Stimulated activated CD4-positive, alpha-beta T cell treated with anti-CD3 and anti-CD28 coated beads, Interleukin-12 subunit alpha, Interleukin-12 subunit beta, amount 100 ng/mL, for 48 hours (primary cell): ENCODE measurements at regions not wholly inside any gene's neighbourhood (a gene's known extent, or its start where the extent isn't known, plus 50 kb on each side); places are given as distances from the start of the nearest gene placed in this dataset.
"Not testable (repeated sequence)": the region's sequence is repeated elsewhere in the genome, so short reads cannot be mapped to it uniquely, and the experiment has no call there.

Source experiments
- DNase-seq, 3 donors: peaks; one replicate each; pipeline ENCODE4 v3.0.0-alpha.2; 2020; ENCODE audit warnings: low read depth in 2 of 3, low spot score in 1 of 3

DNA sequence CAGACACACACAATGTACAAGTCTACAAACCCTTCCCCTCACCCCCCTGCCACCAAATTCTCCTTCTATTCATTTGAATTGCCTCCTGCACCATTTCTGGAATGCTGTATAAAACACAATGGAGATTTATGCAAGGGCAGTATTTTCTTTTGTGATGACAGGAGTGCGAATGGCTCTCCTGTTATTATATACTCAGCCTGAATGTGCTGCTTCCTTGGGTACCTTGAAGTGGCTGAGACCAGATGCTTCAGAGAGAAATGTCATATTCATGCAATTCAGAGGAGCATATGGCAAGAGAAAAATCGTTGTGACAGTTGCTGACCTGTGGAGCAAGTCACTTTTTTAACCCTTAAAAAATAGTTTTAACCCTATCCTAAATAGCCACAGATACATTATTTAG lies 468.0 kb upstream of the WWC1 start:
- no peak for DNase-seq

DNA sequence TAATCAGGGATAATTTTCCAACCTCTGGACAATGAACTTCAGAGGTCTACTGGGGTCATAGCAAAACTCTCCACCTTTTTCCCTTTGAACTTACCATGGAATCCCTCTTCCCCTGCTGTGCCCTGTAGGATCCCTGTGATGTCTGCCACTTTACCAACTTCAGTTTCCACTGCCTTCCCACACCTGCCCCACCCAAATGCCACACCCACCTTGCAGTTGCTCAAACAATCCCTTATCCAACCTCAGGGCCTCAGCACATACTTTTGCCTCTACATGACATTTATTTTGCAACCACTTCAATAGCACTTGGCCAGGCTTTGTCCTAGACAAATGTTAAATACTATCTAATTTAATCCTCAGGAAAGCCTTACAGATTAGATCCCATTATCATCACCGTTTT lies 463.7 kb upstream of the WWC1 start:
- no peak for DNase-seq

DNA sequence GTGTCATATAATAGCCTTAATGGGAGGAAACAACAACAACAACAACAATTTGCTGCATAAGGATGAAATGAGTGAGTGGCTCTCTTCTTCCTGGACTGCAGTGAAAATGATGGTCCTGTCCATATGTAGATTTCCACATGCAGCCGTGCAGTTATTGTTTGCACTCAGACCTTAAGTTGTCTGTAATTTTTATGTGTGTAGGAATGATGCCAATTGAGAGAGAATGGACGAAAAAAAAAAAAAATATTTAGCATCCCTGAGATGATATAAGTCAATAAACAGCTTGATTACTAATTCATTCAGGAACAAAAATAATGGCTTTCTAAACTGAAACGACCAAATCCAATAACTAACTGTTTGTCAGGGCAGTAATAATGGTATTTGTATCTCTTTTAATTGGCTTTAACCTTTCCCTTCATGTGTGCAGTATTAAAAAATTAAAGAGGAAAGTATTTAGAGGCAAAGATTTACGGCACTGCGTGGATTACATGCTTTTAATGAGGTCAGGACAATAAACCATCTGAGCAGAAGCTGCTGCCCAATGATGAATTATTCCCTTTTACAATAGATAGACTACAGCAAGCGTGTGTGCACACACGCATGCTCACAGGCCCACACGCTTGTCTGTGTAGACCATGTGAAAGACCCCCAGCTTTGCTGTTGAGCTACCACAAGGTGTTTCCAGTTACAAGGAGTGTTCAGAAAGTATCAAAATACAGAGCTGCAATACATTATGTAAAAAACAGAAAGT lies 459.5 kb upstream of the WWC1 start:
- DNase-seq = no peak

DNA sequence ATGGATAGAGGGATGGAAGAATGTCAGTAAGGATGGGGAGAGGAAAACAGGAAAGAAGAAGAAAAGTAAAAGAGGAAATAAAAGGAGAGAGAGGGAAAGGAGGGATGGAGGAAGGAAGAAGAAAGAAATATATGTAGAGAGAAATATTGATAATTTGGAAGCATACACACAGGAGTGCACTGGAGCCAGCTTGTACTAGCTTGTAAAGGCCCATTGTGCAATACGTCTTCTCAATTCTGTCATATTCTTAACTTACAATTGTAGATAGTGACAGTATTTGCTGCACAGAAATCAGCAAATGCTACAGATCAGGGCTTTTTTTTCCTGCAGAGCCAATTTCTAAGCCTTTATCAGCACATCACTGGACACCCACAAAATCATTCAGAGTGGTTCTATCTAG lies 458.8 kb upstream of the WWC1 start:
- no peak for DNase-seq

DNA sequence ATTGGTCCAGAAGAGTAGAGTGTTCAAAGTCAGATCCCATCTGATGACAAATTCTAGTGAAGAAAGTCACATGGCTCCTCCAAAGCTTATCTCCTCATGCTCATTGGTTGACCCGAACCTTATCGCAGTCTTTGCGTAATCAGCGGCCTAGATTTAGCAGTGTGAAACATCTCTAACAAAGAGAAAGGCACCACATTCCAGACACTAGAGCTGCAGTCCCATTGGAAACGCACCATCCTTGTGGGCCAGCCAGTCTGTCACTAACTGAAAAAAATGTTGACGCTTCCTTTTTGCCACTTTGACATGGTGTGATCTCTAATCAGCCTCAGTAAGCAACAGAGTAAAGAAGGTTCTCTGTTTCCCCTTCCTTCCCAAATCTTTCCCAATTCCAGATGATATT lies 458.0 kb upstream of the WWC1 start:
- DNase-seq = no peak

DNA sequence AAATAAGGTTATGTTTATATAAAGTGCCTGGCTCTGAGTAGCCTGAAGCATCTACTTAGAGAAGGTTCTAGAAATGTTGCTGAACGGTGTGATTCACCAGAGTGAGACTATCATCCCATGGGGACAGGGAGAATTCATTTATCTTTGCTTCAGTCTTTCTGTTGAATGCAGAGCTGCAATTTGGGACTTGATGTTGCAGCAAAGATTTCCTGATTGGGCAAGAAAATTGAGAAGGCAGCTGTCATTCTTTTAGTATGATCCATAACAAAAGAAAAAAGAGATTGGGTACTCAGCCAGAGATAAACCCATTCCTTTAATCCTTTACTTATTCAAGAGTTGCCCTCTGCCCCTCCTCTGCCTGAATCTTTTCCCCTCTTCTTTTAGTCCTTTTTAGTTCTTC lies 456.3 kb upstream of the WWC1 start:
- DNase-seq = no peak

DNA sequence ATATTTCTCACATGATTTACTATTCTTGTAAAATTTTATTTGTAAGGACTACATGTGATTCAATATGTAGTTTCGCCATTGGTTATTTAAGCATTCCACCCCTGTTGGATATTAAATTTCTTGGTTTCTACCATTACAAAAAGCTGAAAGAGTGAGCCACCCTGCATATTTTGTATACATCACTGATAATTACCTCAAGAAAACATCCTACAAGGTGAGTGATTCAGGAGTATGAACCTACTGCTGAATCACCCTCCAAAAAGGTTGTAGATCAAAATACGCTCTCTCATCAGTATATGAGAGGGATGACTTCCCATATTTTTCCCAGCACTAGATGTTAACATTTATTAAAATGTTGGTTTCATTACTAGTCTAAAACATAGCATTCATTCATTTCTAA lies 454.3 kb upstream of the WWC1 start:
- DNase-seq = no peak

DNA sequence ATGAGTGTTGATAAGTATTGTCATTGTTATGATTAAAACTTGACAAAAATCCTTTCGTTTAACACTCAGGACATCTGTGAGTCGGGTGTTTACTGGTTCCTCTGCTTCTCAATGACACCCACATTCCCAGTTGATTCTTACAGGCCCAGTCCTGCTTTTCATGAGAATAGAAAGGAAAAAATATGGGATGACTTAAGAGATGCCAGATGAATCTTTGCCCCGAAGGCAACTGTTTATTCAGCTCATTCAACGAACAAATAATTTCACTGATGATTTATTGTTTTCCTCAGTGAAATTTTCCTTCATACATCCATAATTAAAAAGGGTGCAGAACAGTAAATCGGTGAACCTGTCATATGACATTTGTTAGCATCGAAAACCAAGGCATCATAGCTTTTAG lies 452.4 kb upstream of the WWC1 start:
- DNase-seq = no peak

DNA sequence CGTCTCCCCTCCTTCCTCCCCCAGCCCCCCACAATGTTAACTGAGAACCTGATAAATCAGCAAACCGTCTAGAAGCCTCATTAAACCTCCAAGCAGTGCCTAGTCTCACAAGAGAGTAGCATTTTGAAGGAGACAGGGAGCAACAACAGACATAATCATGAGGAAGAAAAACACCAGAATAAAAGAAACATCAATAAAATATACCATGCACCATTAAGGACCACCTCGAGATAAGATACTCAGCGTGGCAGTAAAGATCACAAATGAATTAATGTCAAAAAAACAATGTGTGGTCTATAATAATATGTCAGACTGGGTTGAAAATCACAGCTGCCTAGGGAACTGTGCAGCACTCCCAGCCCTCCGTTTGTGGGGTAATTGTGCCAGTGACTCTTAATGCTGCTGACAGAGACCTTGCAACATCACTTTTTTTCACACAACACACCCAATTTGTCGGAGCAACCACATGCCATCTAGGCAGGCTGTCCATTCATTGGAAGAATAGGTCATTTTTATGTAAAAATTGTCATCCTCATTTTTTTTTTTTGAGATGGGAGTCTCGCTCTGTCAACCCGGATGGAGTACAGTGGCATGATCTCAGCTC lies 450.8 kb upstream of the WWC1 start:
- no peak for DNase-seq

DNA sequence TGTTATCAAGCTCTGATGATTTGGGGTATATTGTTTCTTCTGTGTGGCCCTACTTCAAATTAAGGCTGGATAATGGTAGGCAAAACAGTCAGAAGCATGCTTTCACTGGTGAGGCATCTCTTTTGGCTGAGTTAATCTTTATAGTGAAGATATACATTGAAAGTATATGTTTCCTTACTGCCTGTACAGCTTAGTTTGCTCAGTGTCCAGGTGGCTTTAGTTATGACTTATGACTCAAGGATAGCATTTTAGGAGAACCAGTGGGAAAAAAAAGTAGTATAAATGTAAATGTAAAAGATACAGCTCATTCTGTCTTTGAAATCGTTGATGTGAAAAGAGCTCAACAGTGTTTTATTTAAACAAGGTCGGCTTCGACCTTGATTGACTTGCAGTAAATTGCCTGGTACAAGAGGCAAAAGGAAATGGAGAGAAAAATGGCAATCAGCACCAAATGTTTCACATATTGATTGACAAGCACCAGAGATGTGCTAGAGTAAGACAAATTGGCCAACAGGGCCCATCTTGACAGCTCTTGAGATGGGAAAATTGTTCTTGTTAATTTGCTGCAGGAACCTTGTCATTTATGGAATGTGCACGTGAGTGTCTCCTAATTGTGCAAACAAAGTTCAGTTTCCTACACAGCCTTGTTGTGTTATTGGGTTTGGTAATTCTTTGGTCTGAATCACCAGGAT lies 447.4 kb upstream of the WWC1 start:
- DNase-seq = no peak

DNA sequence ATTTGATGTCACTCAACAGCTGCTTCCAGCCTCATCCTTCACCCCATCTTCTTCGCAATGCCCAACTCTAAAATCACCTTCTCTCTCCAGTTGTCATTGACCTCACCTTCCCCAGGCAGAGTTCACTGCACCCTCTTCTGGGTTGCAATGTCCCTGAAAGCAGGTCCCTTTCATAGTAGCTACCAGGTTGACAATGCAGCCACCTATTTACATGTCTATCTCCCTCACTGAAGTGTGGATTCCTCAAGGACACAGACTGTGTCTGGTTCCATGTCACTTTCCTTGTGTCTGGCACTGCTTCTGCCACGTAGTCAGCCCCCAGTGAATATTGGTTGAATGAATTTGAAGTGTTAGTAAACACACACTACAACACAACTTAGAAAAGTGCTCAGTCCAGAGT lies 445.5 kb upstream of the WWC1 start:
- DNase-seq = no peak

DNA sequence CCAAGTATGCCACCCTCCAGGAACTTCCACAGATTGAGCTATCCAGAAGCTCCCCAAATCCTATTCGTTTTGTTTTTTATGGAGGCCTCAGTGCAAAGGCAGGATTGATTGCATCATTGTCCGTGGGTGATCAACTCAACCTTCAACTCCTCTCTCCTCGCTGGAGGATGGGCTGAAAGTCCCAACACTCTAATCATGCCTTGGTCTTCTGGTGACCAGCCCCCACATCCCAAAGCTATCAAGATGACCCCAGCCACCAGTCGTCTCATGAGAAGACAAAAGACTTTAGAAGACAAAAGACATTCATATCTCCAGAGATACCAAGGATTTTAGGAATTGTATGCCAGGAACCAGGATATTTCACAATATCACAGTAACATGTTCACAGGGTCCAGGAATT lies 441.6 kb upstream of the WWC1 start:
- no peak for DNase-seq

DNA sequence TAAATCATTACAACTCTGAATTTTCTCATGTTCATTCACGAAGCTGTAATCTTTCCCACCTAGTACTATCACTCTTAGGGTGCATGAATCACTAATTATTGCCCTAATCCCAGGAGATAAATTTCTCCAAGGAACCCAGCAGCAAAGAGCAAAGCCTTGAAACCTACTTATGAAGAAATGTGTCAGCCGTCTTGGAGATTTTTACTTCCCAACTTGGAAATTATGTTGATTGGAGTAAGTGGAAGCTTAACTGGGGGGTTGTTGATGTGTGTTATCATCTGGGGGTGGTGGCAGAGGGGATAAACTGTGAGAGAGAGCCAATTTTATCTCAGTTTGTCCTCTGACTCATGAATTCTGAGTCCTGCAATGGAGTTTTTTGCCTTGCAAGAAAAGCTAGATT lies 440.5 kb upstream of the WWC1 start:
- no peak for DNase-seq

DNA sequence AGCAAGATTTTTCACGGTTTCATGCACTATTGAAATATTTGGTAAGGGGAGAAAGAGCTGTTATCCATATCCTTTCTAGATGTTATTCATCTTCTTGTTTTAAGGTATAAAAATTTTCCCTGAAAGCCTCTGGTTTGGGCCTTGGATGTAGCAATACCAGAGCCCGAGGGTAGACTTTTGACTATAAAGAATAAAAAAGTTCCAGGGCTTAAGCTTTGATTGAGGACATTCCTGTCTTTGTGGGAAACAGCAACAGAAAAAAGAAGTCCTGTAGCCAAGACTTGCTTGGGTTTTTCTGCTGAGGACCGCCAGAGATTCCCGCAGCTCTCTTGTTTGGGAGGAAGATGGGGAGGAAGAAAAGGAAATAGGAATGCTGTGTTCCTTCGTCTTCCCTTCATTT lies 440.0 kb upstream of the WWC1 start:
- DNase-seq = no peak

DNA sequence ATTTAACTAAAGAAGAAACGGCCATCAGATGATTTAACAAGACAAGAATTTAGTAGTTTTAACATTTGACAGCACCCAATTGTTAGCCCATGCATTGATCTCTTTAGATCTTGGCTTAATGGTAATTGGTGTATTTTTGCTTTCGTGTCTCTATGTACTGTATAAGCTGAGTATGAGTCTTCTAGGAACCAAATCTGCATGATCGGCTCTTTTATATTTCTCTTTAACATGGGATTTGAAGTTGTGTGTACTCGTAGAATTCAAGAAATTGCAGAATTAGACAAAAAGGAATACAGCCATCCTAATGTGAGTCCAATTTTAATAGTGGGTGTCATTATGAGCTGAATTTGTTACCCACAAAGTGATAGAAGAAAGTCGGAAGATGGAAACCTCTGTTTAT lies 438.9 kb upstream of the WWC1 start:
- no peak for DNase-seq

DNA sequence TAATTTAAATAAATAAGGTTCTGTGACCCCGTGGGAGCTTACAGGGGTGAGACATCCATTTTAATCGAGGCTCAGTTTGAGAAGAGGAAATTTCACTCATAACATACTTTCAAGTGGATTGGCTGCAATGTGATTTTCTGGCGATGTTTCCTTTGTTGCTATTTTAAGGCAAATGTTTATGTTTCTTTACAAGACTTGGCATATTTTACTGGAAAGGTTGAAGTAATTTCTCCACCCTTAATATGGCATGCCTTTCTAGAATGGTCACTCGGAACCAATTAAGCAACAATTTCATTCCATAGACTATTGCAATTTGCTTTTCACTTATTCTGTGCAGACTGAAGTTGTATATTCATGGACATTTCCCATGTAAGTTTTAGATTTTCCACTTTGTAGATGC lies 438.0 kb upstream of the WWC1 start:
- no peak for DNase-seq

DNA sequence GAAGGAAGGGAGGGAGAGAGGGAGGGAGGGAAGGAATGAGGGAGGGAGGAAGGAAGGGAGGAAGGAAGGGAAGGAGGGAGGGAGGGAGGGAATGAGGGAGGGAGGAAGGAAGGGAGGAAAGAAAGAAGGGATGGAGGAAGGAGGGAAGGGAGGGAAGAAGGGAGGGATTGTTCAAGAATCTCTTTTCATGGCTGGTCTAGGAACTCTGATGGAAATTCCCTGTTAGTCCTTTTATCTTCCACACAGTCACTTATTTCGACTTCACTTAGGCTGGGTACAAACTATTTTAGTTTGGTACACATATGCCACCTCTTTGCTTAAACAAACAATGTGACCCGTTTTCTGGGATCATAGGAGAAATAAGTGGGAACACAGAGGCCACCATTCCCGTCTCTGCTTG lies 435.6 kb upstream of the WWC1 start:
- no peak for DNase-seq

DNA sequence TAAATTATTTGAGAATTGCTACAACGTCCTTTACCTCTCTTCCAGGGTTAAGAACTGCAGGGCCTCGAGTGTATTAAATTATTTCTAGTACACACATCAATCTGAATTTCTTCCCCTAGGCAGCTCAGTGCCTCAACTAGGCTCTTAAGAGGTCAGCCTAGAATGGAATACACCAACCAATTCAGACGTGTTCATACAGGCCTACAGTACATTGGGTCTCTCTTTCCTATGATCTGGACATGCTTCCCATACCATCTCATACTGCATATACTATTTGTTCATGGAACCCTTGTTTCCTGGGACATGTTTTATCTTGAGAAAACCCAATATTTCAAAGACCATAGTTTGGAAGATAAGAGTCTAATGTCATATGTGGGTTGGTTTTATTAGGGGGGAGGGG lies 434.1 kb upstream of the WWC1 start:
- DNase-seq = no peak

DNA sequence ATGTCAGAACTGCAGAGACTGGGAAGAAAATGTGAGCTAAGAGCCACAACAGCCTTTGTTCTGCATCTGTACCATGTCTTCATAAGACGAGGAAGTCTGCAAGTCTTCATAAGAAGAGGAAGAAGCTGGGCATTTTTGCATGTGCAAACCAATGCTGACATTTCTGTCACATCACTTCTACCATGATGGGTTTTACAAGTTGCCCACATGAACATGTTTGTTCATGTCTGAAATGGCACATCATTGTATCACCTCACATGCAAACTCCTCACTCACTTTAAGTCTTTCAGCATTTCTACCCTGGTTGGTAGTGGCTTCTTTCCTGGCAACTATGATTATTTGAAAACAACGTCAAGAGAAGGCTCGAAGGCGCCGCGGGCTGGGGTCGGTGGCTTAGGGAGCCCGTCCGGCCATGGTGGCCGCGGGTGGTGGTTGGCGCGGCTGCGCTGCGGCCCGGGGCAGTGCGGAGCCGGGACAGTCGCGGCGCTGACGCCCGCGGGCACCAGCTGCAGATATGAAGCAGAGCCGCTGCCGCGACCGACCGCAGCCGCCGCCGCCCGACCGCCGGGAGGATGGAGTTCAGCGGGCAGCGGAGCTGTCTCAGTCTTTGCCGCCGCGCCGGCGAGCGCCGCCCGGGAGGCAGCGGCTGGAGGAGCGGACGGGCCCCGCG lies 433.1 kb upstream of the WWC1 start:
- not testable (repeated sequence) for DNase-seq

DNA sequence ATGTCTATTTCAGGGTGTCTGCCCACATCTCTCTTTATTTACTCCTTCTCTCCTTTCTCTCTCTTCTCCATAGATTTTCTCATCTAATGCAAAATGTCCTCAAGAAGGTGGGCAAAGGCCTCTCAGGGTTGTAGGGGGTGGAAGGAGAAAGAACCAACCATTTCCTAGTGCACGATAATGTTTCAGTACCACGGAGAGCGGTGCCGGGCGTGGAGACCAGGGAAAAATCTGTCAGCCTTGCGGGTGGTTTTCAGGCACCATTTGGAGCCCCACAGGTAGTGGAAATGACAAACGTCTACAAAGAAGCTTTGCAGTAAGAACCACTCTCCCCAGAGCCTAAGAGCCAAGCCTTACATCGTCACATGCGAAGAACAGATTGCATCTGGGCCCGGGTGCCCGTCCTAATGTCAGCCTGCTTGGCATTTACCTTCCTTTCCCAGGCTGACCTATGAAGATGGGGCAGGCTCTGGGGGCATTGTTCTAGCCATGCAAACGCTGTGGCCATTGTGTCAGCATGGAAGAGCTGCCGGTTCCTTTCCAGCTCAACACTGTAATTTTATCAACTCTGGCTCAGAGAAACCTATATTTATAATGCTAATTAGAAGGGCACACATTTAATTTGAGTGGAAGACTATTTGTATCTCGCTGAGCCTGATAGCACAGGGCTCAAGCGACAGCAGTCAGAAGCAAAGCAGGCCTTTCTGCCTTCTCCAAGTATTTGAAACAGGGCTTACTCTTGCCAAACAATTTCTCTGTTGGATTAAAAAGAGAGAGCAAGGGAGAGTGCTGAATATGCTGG lies 430.1 kb upstream of the WWC1 start:
- DNase-seq = no peak

DNA sequence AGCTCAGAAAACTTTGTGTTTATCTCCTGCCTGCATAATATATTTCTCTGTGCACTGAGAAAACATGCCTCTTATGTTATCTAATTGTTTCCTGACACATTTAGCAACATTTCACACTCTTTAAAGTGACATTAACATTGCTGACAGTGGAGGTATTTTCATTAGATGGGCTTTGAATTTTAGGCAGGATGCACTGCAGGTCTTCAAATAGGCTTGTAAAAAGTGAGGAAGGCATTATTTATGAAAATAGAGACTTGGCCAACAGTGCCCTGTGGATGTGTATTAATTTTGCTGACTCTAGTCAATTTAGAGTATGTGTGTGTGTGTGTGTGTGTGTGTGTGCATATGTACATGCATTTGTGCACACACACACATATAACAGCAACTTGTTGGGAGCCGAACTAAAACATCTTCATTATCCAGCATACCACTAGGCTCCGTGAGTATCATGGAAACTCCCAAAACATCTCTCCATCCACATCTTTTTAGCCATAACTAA lies 429.5 kb upstream of the WWC1 start:
- no peak for DNase-seq
